ENCODE measurements at regions not wholly inside any gene's neighbourhood (a gene's known extent, or its start where the extent isn't known, plus 50 kb on each side); places are given as distances from the start of the nearest gene placed in this dataset.

GRCh38 chr3:99365979-99366378 is 272.4 kb upstream of the COL8A1 start:
- no peak for DNase-seq (ENCODE audit: low spot score)
- no peak overlapping the region for H3K9ac ChIP-seq (ENCODE audit: low read depth, low read length, poor library complexity)
- H3K79me1 ChIP-seq (ENCODE audit: low read depth, low read length), result no peaks in the 10 kb centered on the region
- no peak overlapping the region for H3K4me2 ChIP-seq (ENCODE audit: insufficient read depth, low read length, poor library complexity, severe bottlenecking)
- H3K9me3 ChIP-seq (replicated peaks in 1 of 2; ENCODE audit: control insufficient read depth in 2 of 2, insufficient read depth in 1 of 2, low read depth in 1 of 2, low read length in 2 of 2), result no peaks in the 10 kb centered on the region
- H2AFZ ChIP-seq (ENCODE audit: low read length), result no peak overlapping the region
- H3K14ac ChIP-seq (ENCODE audit: low read length), result no peak overlapping the region
- no peak overlapping the region for H3K4me3 ChIP-seq (ENCODE audit: low read length in 2 of 2)
- no peak overlapping the region for H3K4ac ChIP-seq (ENCODE audit: low read length)
- no peaks in the 10 kb centered on the region for H3K4me1 ChIP-seq (ENCODE audit: control insufficient read depth in 2 of 2, insufficient read depth in 1 of 2, low read depth in 1 of 2, low read length in 2 of 2)
- H2BK120ac ChIP-seq (ENCODE audit: low read depth, low read length), result no peak overlapping the region
- no peak overlapping the region for H3K18ac ChIP-seq (ENCODE audit: low read length)
- WGBS, 2 donors (ENCODE audit: extremely low coverage in 2 of 2, insufficient read length in 2 of 2, insufficient replicate concordance in 1 of 2), result no CpG with 5 or more reads among the region's 1 CpG
- H2AK5ac ChIP-seq (ENCODE audit: low read depth, low read length), result no peak overlapping the region
- no peaks in the 10 kb centered on the region for H3K36me3 ChIP-seq (replicated peaks in 1 of 2; ENCODE audit: control insufficient read depth in 2 of 2, insufficient read depth in 2 of 2, low read length in 2 of 2)
- no peak overlapping the region for H3K23ac ChIP-seq (ENCODE audit: low read depth, low read length, poor library complexity)
- H2BK12ac ChIP-seq (ENCODE audit: low read length), result no peak overlapping the region
- H3K27me3 ChIP-seq (ENCODE audit: control insufficient read depth in 3 of 3, insufficient read depth in 3 of 3, low read depth in 1 of 3, low read length in 3 of 3), result no peaks in the 10 kb centered on the region
- no peak overlapping the region for H4K8ac ChIP-seq (ENCODE audit: low read depth, low read length)
- no peak overlapping the region for H2BK15ac ChIP-seq (ENCODE audit: low read length)
- H3K27ac ChIP-seq (replicated peaks; ENCODE audit: low read length), result no peak overlapping the region
- no peak overlapping the region for H4K91ac ChIP-seq (ENCODE audit: low read depth, low read length, poor library complexity)
- no peak overlapping the region for H2BK5ac ChIP-seq (ENCODE audit: low read length)

- Histone ChIP-seq H2BK120ac (ENCODE audit: low read depth, low read length) (no peak overlapping the region), H3K4me2 (ENCODE audit: insufficient read depth, low read length, poor library complexity, severe bottlenecking) (no peak overlapping the region), H3K27ac (replicated peaks; ENCODE audit: low read length) (no peak overlapping the region), H3K36me3 (replicated peaks in 1 of 2; ENCODE audit: control insufficient read depth in 2 of 2, insufficient read depth in 2 of 2, low read length in 2 of 2) (no peaks in the 10 kb centered on the region), H3K23ac (ENCODE audit: low read depth, low read length, poor library complexity) (no peak overlapping the region), H3K79me1 (ENCODE audit: low read depth, low read length) (no peaks in the 10 kb centered on the region), H3K4ac (ENCODE audit: low read length) (no peak overlapping the region), H2BK15ac (ENCODE audit: low read length) (no peak overlapping the region), H2BK5ac (ENCODE audit: low read length) (no peak overlapping the region), H2AFZ (ENCODE audit: low read length) (no peak overlapping the region), H3K14ac (ENCODE audit: low read length) (no peak overlapping the region), H3K18ac (ENCODE audit: low read length) (no peak overlapping the region), H4K91ac (ENCODE audit: low read depth, low read length, poor library complexity) (no peak overlapping the region), H3K27me3 (ENCODE audit: control insufficient read depth in 3 of 3, insufficient read depth in 3 of 3, low read depth in 1 of 3, low read length in 3 of 3) (no peaks in the 10 kb centered on the region), H3K4me1 (ENCODE audit: control insufficient read depth in 2 of 2, insufficient read depth in 1 of 2, low read depth in 1 of 2, low read length in 2 of 2) (no peaks in the 10 kb centered on the region), H2AK5ac (ENCODE audit: low read depth, low read length) (no peak overlapping the region), H3K4me3 (ENCODE audit: low read length in 2 of 2) (no peak overlapping the region), H2BK12ac (ENCODE audit: low read length) (no peak overlapping the region), H3K9me3 (replicated peaks in 1 of 2; ENCODE audit: control insufficient read depth in 2 of 2, insufficient read depth in 1 of 2, low read depth in 1 of 2, low read length in 2 of 2) (no peaks in the 10 kb centered on the region), H3K9ac (ENCODE audit: low read depth, low read length, poor library complexity) (no peak overlapping the region), H4K8ac (ENCODE audit: low read depth, low read length) (no peak overlapping the region)
- DNase-seq (ENCODE audit: low spot score), result no peak
These were observed 273.0 kb upstream of the COL8A1 start for GRCh38 chr3:99365396-99365795.

GRCh38 chr3:99357131-99357530 is 281.3 kb upstream of the COL8A1 start:
- no peak overlapping the region for H3K23ac ChIP-seq (ENCODE audit: low read depth, low read length, poor library complexity)
- H3K27me3 ChIP-seq (ENCODE audit: control insufficient read depth in 3 of 3, insufficient read depth in 3 of 3, low read depth in 1 of 3, low read length in 3 of 3), result no peaks in the 10 kb centered on the region
- no peak overlapping the region for H2BK120ac ChIP-seq (ENCODE audit: low read depth, low read length)
- no peaks in the 10 kb centered on the region for H3K79me1 ChIP-seq (ENCODE audit: low read depth, low read length)
- no peaks in the 10 kb centered on the region for H3K36me3 ChIP-seq (replicated peaks in 1 of 2; ENCODE audit: control insufficient read depth in 2 of 2, insufficient read depth in 2 of 2, low read length in 2 of 2)
- H3K4me3 ChIP-seq (ENCODE audit: low read length in 2 of 2), result no peak overlapping the region
- no peak overlapping the region for H3K14ac ChIP-seq (ENCODE audit: low read length)
- no peaks in the 10 kb centered on the region for H3K4me1 ChIP-seq (ENCODE audit: control insufficient read depth in 2 of 2, insufficient read depth in 1 of 2, low read depth in 1 of 2, low read length in 2 of 2)
- H4K8ac ChIP-seq (ENCODE audit: low read depth, low read length), result no peak overlapping the region
- no peak overlapping the region for H2AFZ ChIP-seq (ENCODE audit: low read length)
- no peak overlapping the region for H2AK5ac ChIP-seq (ENCODE audit: low read depth, low read length)
- H3K18ac ChIP-seq (ENCODE audit: low read length), result no peak overlapping the region
- no peak overlapping the region for H3K4me2 ChIP-seq (ENCODE audit: insufficient read depth, low read length, poor library complexity, severe bottlenecking)
- no peak for DNase-seq (ENCODE audit: low spot score)
- H2BK15ac ChIP-seq (ENCODE audit: low read length), result no peak overlapping the region
- no peak overlapping the region for H2BK12ac ChIP-seq (ENCODE audit: low read length)
- H3K27ac ChIP-seq (replicated peaks; ENCODE audit: low read length), result no peak overlapping the region
- no peaks in the 10 kb centered on the region for H3K9me3 ChIP-seq (replicated peaks in 1 of 2; ENCODE audit: control insufficient read depth in 2 of 2, insufficient read depth in 1 of 2, low read depth in 1 of 2, low read length in 2 of 2)
- H3K4ac ChIP-seq (ENCODE audit: low read length), result no peak overlapping the region
- no peak overlapping the region for H2BK5ac ChIP-seq (ENCODE audit: low read length)
- WGBS, 2 donors (ENCODE audit: extremely low coverage in 2 of 2, insufficient read length in 2 of 2, insufficient replicate concordance in 1 of 2), result no CpG with 5 or more reads among the region's 1 CpG
- H4K91ac ChIP-seq (ENCODE audit: low read depth, low read length, poor library complexity), result no peak overlapping the region
- no peak overlapping the region for H3K9ac ChIP-seq (ENCODE audit: low read depth, low read length, poor library complexity)

GRCh38 chr3:99356696-99357095 is 281.7 kb upstream of the COL8A1 start:
- no peaks in the 10 kb centered on the region for H3K4me1 ChIP-seq (ENCODE audit: control insufficient read depth in 2 of 2, insufficient read depth in 1 of 2, low read depth in 1 of 2, low read length in 2 of 2)
- H3K79me1 ChIP-seq (ENCODE audit: low read depth, low read length), result no peaks in the 10 kb centered on the region
- H3K4me2 ChIP-seq (ENCODE audit: insufficient read depth, low read length, poor library complexity, severe bottlenecking), result no peak overlapping the region
- H2BK12ac ChIP-seq (ENCODE audit: low read length), result no peak overlapping the region
- H3K4me3 ChIP-seq (ENCODE audit: low read length in 2 of 2), result no peak overlapping the region
- no peak for DNase-seq (ENCODE audit: low spot score)
- H2BK120ac ChIP-seq (ENCODE audit: low read depth, low read length), result no peak overlapping the region
- H3K27ac ChIP-seq (replicated peaks; ENCODE audit: low read length), result no peak overlapping the region
- H2AK5ac ChIP-seq (ENCODE audit: low read depth, low read length), result no peak overlapping the region
- H2AFZ ChIP-seq (ENCODE audit: low read length), result no peak overlapping the region
- no peak overlapping the region for H3K9ac ChIP-seq (ENCODE audit: low read depth, low read length, poor library complexity)
- H2BK5ac ChIP-seq (ENCODE audit: low read length), result no peak overlapping the region
- no peak overlapping the region for H4K8ac ChIP-seq (ENCODE audit: low read depth, low read length)
- no peaks in the 10 kb centered on the region for H3K9me3 ChIP-seq (replicated peaks in 1 of 2; ENCODE audit: control insufficient read depth in 2 of 2, insufficient read depth in 1 of 2, low read depth in 1 of 2, low read length in 2 of 2)
- H3K4ac ChIP-seq (ENCODE audit: low read length), result no peak overlapping the region
- no peak overlapping the region for H3K23ac ChIP-seq (ENCODE audit: low read depth, low read length, poor library complexity)
- H3K36me3 ChIP-seq (replicated peaks in 1 of 2; ENCODE audit: control insufficient read depth in 2 of 2, insufficient read depth in 2 of 2, low read length in 2 of 2), result no peaks in the 10 kb centered on the region
- no peak overlapping the region for H3K14ac ChIP-seq (ENCODE audit: low read length)
- no peak overlapping the region for H3K18ac ChIP-seq (ENCODE audit: low read length)
- no peak overlapping the region for H4K91ac ChIP-seq (ENCODE audit: low read depth, low read length, poor library complexity)
- no CpG with 5 or more reads among the region's 2 CpGs for WGBS, 2 donors (ENCODE audit: extremely low coverage in 2 of 2, insufficient read length in 2 of 2, insufficient replicate concordance in 1 of 2)
- no peak overlapping the region for H2BK15ac ChIP-seq (ENCODE audit: low read length)
- no peaks in the 10 kb centered on the region for H3K27me3 ChIP-seq (ENCODE audit: control insufficient read depth in 3 of 3, insufficient read depth in 3 of 3, low read depth in 1 of 3, low read length in 3 of 3)
